ENCODE measurements at regions not wholly inside any gene's neighbourhood (a gene's known extent, or its start where the extent isn't known, plus 50 kb on each side); places are given as distances from the start of the nearest gene placed in this dataset.

DNA sequence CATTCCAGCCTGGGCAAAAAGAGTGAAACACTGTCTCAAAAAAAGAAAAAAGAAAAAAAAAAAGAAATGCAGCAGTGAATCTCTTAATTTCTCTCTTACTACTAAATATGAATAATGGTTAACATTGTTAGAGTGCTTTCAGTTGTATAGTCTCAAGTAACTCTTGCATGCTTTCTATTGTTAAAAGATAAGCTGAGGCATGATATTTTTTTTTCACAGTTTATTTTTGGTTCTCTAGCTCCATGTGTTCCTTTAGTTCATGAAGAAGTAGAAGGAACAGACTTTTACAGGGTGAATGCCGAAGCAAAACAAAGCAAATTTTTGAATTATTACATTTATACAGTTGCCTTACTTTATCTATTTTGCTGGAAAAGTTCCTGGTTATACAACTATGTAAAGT lies 1180.9 kb downstream of the OTOL1 start:
- CTCF ChIA-PET (ENCODE audit: low intra/inter-chr PET ratio, low total read pairs) = no interaction called here

DNA sequence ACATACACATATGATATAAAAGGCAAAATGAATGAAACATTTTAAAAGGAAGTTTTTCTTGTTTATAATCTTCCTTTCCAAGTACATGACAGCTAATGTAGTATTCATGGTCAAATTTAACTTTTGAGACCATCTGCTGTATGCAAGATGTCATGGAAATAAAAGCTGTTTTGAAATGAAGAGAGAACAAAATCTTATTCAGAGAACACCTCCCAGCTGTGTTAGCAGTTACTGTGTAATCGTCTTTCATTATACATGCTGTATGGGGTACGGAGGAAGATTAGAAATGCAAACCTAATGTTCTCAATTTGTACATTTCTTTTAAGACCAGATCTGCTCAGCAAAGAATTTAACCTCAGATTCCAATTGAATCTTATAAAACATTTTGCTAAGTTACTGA lies 1182.3 kb downstream of the OTOL1 start:
- Histone ChIP-seq H3K4me2 (ENCODE audit: low read depth, low read length) (no peak overlapping the region), H2AFZ (ENCODE audit: low read length) (no peak overlapping the region), H3K27me3 (ENCODE audit: control insufficient read depth in 1 of 2, insufficient read depth in 2 of 2, low read length in 2 of 2) (no peaks in the 10 kb centered on the region), H3K4me3 (replicated peaks in 1 of 3; ENCODE audit: insufficient read depth in 1 of 3, low read depth in 2 of 3, low read length in 3 of 3) (no peak overlapping the region), H3K9me3 (ENCODE audit: low read length) (no peaks in the 10 kb centered on the region), H3K4me1 (ENCODE audit: insufficient read depth, low read length) (no peaks in the 10 kb centered on the region), H3K36me3 (replicated peaks in 1 of 2; ENCODE audit: control insufficient read depth in 1 of 2, insufficient read depth in 2 of 2, low read length in 2 of 2) (no peaks in the 10 kb centered on the region), H4K20me1 (ENCODE audit: insufficient read depth, low read length) (no peaks in the 10 kb centered on the region), H3K9ac (ENCODE audit: insufficient read depth, low read depth, low read length) (no peak overlapping the region), H3K27ac (ENCODE audit: extremely low read length, insufficient read depth, low read length) (no peak overlapping the region), H3K79me2 (ENCODE audit: insufficient read depth, low read length) (no peaks in the 10 kb centered on the region)
- POLR2A ChIA-PET = no interaction called here
- DNase-seq (ENCODE audit: low spot score) (no peak), ATAC-seq (no peak), FAIRE-seq (no peak)
- CTCF ChIA-PET (ENCODE audit: low intra/inter-chr PET ratio, low total read pairs) = no interaction called here
- 3% methylated on average over 2 of the region's 2 CpGs for WGBS (ENCODE audit: low lambda C conversion rate)
- intact Hi-C loops (cut with micrococcal nuclease; ENCODE audit: unreplicated experiment) = no loop called here
- no TSS peak for BruUV-seq (replicated peaks)
- in situ Hi-C loops (cut with HindIII; ENCODE audit: extremely low pct_ligation_motif_present, low pct_unique_long_range_greater_than_20kb) = no loop called here
- TF ChIP-seq TEAD2 (CRISPR knock-in tag; IDR thresholded peaks at IDR 0.05) (no peak), ZNF546 (CRISPR knock-in tag; conservative IDR thresholded peaks at IDR 0.05) (no peak), RFXANK (CRISPR knock-in tag; IDR thresholded peaks at IDR 0.05) (no peak), ZNF766 (CRISPR knock-in tag; IDR thresholded peaks at IDR 0.05; ENCODE audit: borderline replicate concordance) (no peak), NR2F6 (IDR thresholded peaks at IDR 0.05) (no peak), NR2F6 (CRISPR knock-in tag; IDR thresholded peaks at IDR 0.05) (no peak), ZNF432 (CRISPR knock-in tag; IDR thresholded peaks at IDR 0.05; ENCODE audit: borderline replicate concordance) (no peak), ZNF672 (CRISPR knock-in tag; IDR thresholded peaks at IDR 0.05) (no peak), ZNF670 (CRISPR knock-in tag; IDR thresholded peaks at IDR 0.05; ENCODE audit: borderline replicate concordance) (no peak), EHMT2 (IDR thresholded peaks at IDR 0.05; ENCODE audit: borderline replicate concordance, low read depth, low read length) (no peak), ZNF749 (CRISPR knock-in tag; IDR thresholded peaks at IDR 0.05; ENCODE audit: borderline replicate concordance) (no peak)
- TF ChIP-seq, protein P1, sequence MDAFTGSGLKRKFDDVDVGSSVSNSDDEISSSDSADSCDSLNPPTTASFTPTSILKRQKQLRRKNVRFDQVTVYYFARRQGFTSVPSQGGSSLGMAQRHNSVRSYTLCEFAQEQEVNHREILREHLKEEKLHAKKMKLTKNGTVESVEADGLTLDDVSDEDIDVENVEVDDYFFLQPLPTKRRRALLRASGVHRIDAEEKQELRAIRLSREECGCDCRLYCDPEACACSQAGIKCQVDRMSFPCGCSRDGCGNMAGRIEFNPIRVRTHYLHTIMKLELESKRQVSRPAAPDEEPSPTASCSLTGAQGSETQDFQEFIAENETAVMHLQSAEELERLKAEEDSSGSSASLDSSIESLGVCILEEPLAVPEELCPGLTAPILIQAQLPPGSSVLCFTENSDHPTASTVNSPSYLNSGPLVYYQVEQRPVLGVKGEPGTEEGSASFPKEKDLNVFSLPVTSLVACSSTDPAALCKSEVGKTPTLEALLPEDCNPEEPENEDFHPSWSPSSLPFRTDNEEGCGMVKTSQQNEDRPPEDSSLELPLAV (CRISPR knock-in tag; conservative IDR thresholded peaks at IDR 0.05; ENCODE audit: low read depth) = no peak

More for the DNA sequence above, 1180.9 kb downstream of the OTOL1 start:
- no peaks in the 10 kb centered on the region for H3K79me2 ChIP-seq (ENCODE audit: insufficient read depth, low read length)
- in situ Hi-C loops (cut with HindIII; ENCODE audit: extremely low pct_ligation_motif_present, low pct_unique_long_range_greater_than_20kb) = no loop called here
- H3K27ac ChIP-seq (ENCODE audit: extremely low read length, insufficient read depth, low read length) = no peak overlapping the region
- H3K4me3 ChIP-seq (replicated peaks in 1 of 3; ENCODE audit: insufficient read depth in 1 of 3, low read depth in 2 of 3, low read length in 3 of 3) = no peak overlapping the region
- intact Hi-C loops (cut with micrococcal nuclease; ENCODE audit: unreplicated experiment) = no loop called here
- DNase-seq (ENCODE audit: low spot score) (no peak), ATAC-seq (no peak), FAIRE-seq (no peak)
- POLR2A ChIA-PET = no interaction called here
- H3K9me3 ChIP-seq (ENCODE audit: low read length) = no peaks in the 10 kb centered on the region
- no peaks in the 10 kb centered on the region for H4K20me1 ChIP-seq (ENCODE audit: insufficient read depth, low read length)
- no peaks in the 10 kb centered on the region for H3K36me3 ChIP-seq (replicated peaks in 1 of 2; ENCODE audit: control insufficient read depth in 1 of 2, insufficient read depth in 2 of 2, low read length in 2 of 2)
- no TSS peak for BruUV-seq (replicated peaks)
- H3K27me3 ChIP-seq (ENCODE audit: control insufficient read depth in 1 of 2, insufficient read depth in 2 of 2, low read length in 2 of 2) = no peaks in the 10 kb centered on the region
- WGBS (ENCODE audit: low lambda C conversion rate) = 0% methylated on average over 1 of the region's 1 CpG
- H3K4me1 ChIP-seq (ENCODE audit: insufficient read depth, low read length) = no peaks in the 10 kb centered on the region
- H2AFZ ChIP-seq (ENCODE audit: low read length) = no peak overlapping the region
- H3K4me2 ChIP-seq (ENCODE audit: low read depth, low read length) = no peak overlapping the region
- TF ChIP-seq KDM5B (CRISPR knock-in tag; IDR thresholded peaks at IDR 0.05; ENCODE audit: borderline replicate concordance) (no peak), NR2F6 (IDR thresholded peaks at IDR 0.05) (no peak), NR2F6 (CRISPR knock-in tag; IDR thresholded peaks at IDR 0.05) (no peak), KLF11 (CRISPR knock-in tag; IDR thresholded peaks at IDR 0.05) (no peak), ZNF577 (CRISPR knock-in tag; IDR thresholded peaks at IDR 0.05; ENCODE audit: borderline replicate concordance, low read depth) (no peak), ZFP36L2 (CRISPR knock-in tag; IDR thresholded peaks at IDR 0.05) (no peak), RARG (CRISPR knock-in tag; IDR thresholded peaks at IDR 0.05; ENCODE audit: low read depth) (no peak), ZNF777 (CRISPR knock-in tag; IDR thresholded peaks at IDR 0.05) (no peak), ZNF260 (CRISPR knock-in tag; IDR thresholded peaks at IDR 0.05; ENCODE audit: borderline replicate concordance, low read depth) (no peak), BORCS8-MEF2B (CRISPR knock-in tag; IDR thresholded peaks at IDR 0.05) (no peak), SKI (IDR thresholded peaks at IDR 0.05; ENCODE audit: partially characterized antibody) (no peak), ZNF629 (CRISPR knock-in tag; conservative IDR thresholded peaks at IDR 0.05) (no peak), GPN1 (CRISPR knock-in tag; IDR thresholded peaks at IDR 0.05; ENCODE audit: borderline replicate concordance) (no peak), STAG1 (CRISPR knock-in tag; IDR thresholded peaks at IDR 0.05) (no peak), ZNF839 (CRISPR knock-in tag; IDR thresholded peaks at IDR 0.05; ENCODE audit: borderline replicate concordance) (no peak), ZNF136 (CRISPR knock-in tag; IDR thresholded peaks at IDR 0.05; ENCODE audit: low read depth) (no peak), ZNF333 (CRISPR knock-in tag; IDR thresholded peaks at IDR 0.05; ENCODE audit: borderline replicate concordance) (no peak)
- TF ChIP-seq, protein P2, sequence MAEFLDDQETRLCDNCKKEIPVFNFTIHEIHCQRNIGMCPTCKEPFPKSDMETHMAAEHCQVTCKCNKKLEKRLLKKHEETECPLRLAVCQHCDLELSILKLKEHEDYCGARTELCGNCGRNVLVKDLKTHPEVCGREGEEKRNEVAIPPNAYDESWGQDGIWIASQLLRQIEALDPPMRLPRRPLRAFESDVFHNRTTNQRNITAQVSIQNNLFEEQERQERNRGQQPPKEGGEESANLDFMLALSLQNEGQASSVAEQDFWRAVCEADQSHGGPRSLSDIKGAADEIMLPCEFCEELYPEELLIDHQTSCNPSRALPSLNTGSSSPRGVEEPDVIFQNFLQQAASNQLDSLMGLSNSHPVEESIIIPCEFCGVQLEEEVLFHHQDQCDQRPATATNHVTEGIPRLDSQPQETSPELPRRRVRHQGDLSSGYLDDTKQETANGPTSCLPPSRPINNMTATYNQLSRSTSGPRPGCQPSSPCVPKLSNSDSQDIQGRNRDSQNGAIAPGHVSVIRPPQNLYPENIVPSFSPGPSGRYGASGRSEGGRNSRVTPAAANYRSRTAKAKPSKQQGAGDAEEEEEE (CRISPR knock-in tag; IDR thresholded peaks at IDR 0.05; ENCODE audit: borderline replicate concordance) = no peak
- H3K9ac ChIP-seq (ENCODE audit: insufficient read depth, low read depth, low read length) = no peak overlapping the region

All from HepG2 (cell line).